Astrocyte (in vitro differentiated cells and primary cell): ENCODE measurements at regions not wholly inside any gene's neighbourhood (a gene's known extent, or its start where the extent isn't known, plus 50 kb on each side); places are given as distances from the start of the nearest gene placed in this dataset.

Experiments used
- EZH2 ChIP-seq: IDR thresholded peaks from 2 replicates; pipeline ENCODE4 v1.6.1; 2012; ENCODE audit warnings: mild to moderate bottlenecking, low read length, inconsistent platforms; ENCODE audit not compliant: insufficient read depth
- TF ChIP-seq, protein P1 (sequence below): IDR thresholded peaks from 2 replicates; pipeline ENCODE4 v1.5.1; 2011; ENCODE audit warnings: low read depth, mild to moderate bottlenecking, inconsistent platforms, low read length, moderate library complexity; ENCODE audit not compliant: insufficient read depth

- TF ChIP-seq, protein P1, sequence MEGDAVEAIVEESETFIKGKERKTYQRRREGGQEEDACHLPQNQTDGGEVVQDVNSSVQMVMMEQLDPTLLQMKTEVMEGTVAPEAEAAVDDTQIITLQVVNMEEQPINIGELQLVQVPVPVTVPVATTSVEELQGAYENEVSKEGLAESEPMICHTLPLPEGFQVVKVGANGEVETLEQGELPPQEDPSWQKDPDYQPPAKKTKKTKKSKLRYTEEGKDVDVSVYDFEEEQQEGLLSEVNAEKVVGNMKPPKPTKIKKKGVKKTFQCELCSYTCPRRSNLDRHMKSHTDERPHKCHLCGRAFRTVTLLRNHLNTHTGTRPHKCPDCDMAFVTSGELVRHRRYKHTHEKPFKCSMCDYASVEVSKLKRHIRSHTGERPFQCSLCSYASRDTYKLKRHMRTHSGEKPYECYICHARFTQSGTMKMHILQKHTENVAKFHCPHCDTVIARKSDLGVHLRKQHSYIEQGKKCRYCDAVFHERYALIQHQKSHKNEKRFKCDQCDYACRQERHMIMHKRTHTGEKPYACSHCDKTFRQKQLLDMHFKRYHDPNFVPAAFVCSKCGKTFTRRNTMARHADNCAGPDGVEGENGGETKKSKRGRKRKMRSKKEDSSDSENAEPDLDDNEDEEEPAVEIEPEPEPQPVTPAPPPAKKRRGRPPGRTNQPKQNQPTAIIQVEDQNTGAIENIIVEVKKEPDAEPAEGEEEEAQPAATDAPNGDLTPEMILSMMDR, result no peak
- no peak for TF ChIP-seq EZH2
Measured at GRCh38 chr17:63139356-63139755, 173.3 kb downstream of the TANC2 start.
